ENCODE measurements at regions not wholly inside any gene's neighbourhood (a gene's known extent, or its start where the extent isn't known, plus 50 kb on each side); places are given as distances from the start of the nearest gene placed in this dataset.

- DNase-seq (ENCODE audit: low read depth) = no peak
- Histone ChIP-seq H3K36me3 (ENCODE audit: control insufficient read depth, insufficient read depth, low read length) (no peaks in the 10 kb centered on the region), H3K27me3 (ENCODE audit: control insufficient read depth, insufficient read depth, low read length) (no peaks in the 10 kb centered on the region), H3K4me3 (ENCODE audit: low read depth, low read length) (no peak overlapping the region)
- no peak for FAIRE-seq
- no peak for TF ChIP-seq CTCF (IDR thresholded peaks at IDR 0.05; ENCODE audit: insufficient read depth, low read length, severe bottlenecking)
These were observed 99.9 kb downstream of the MPP7 start for GRCh38 chr10:28202941-28203352.

- DNase-seq (ENCODE audit: low read depth) (no peak), FAIRE-seq (no peak)
- no peak for TF ChIP-seq CTCF (IDR thresholded peaks at IDR 0.05; ENCODE audit: insufficient read depth, low read length, severe bottlenecking)
- no peaks in the 10 kb centered on the region for H3K36me3 ChIP-seq (ENCODE audit: control insufficient read depth, insufficient read depth, low read length)
- H3K4me3 ChIP-seq (ENCODE audit: low read depth, low read length) = no peak overlapping the region
- H3K27me3 ChIP-seq (ENCODE audit: control insufficient read depth, insufficient read depth, low read length) = no peaks in the 10 kb centered on the region
These were observed 101.2 kb downstream of the MPP7 start for GRCh38 chr10:28201410-28202400.

- Histone ChIP-seq H3K27me3 (ENCODE audit: control insufficient read depth, insufficient read depth, low read length) (no peaks in the 10 kb centered on the region), H3K4me3 (ENCODE audit: low read depth, low read length) (no peak overlapping the region), H3K36me3 (ENCODE audit: control insufficient read depth, insufficient read depth, low read length) (no peaks in the 10 kb centered on the region)
- TF ChIP-seq CTCF (IDR thresholded peaks at IDR 0.05; ENCODE audit: insufficient read depth, low read length, severe bottlenecking) = no peak
- FAIRE-seq (no peak), DNase-seq (ENCODE audit: low read depth) (no peak)
These were observed 102.1 kb downstream of the MPP7 start for GRCh38 chr10:28200775-28201174.

GRCh38 chr10:28199941-28200340 lies 102.9 kb downstream of the MPP7 start:
- no peak for DNase-seq (ENCODE audit: low read depth)
- Histone ChIP-seq H3K36me3 (ENCODE audit: control insufficient read depth, insufficient read depth, low read length) (no peaks in the 10 kb centered on the region), H3K4me3 (ENCODE audit: low read depth, low read length) (no peak overlapping the region), H3K27me3 (ENCODE audit: control insufficient read depth, insufficient read depth, low read length) (no peaks in the 10 kb centered on the region)
- TF ChIP-seq CTCF (IDR thresholded peaks at IDR 0.05; ENCODE audit: insufficient read depth, low read length, severe bottlenecking) = no peak
- no peak for FAIRE-seq

- Histone ChIP-seq H3K27me3 (ENCODE audit: control insufficient read depth, insufficient read depth, low read length) (no peaks in the 10 kb centered on the region), H3K36me3 (ENCODE audit: control insufficient read depth, insufficient read depth, low read length) (no peaks in the 10 kb centered on the region), H3K4me3 (ENCODE audit: low read depth, low read length) (no peak overlapping the region)
- TF ChIP-seq CTCF (IDR thresholded peaks at IDR 0.05; ENCODE audit: insufficient read depth, low read length, severe bottlenecking) = no peak
- DNase-seq (ENCODE audit: low read depth) (no peak), FAIRE-seq (no peak)
These were observed 112.7 kb downstream of the MPP7 start for GRCh38 chr10:28190196-28190595.

All from bronchial epithelial cell (primary cell).